GM23338 (cell line): ENCODE measurements at regions not wholly inside any gene's neighbourhood (a gene's known extent, or its start where the extent isn't known, plus 50 kb on each side); places are given as distances from the start of the nearest gene placed in this dataset.

Experiments
- ATAC-seq: fragments of 200-7000 bp; cut with Tn5 transposase; 3 replicates; pipeline ENCODE4 v1.9.1; 2020
- DNase-seq: peaks from one replicate; pipeline ENCODE4 v3.0.0-alpha.2; 2015; ENCODE audit warnings: low spot score
- H2AFZ ChIP-seq: fragments of 200-600 bp; sonication (generic); 2 replicates; pipeline ENCODE4 v1.8.0; 2016; ENCODE audit warnings: antibody characterized with exemption, mild to moderate bottlenecking, moderate library complexity
- H3F3A ChIP-seq: fragments of 200-600 bp; sonication (generic); replicated peaks from 2 replicates; pipeline ENCODE4 v1.8.0; 2017; ENCODE audit warnings: antibody characterized with exemption, mixed run types, low read depth
- H3K27ac ChIP-seq: fragments of 200-600 bp; sonication (generic); 2 replicates; pipeline ENCODE4 v1.6.1; 2016; ENCODE audit warnings: low read depth
- H3K27me3 ChIP-seq: fragments of 200-600 bp; sonication (generic); 2 replicates; pipeline ENCODE4 v1.8.0; 2016; ENCODE audit warnings: mild to moderate bottlenecking, mixed run types, moderate library complexity; ENCODE audit not compliant: insufficient read depth
- H3K36me3 ChIP-seq: fragments of 200-600 bp; sonication (generic); 2 replicates; pipeline ENCODE4 v1.8.0; 2016; ENCODE audit warnings: mild to moderate bottlenecking; ENCODE audit not compliant: insufficient read depth
- H3K4me1 ChIP-seq: fragments of 200-600 bp; sonication (generic); 2 replicates; pipeline ENCODE4 v1.8.0; 2016; ENCODE audit warnings: mild to moderate bottlenecking, moderate library complexity; ENCODE audit not compliant: insufficient read depth
- H3K4me2 ChIP-seq: fragments of 200-600 bp; sonication (generic); 2 replicates; pipeline ENCODE4 v1.7.1; 2017; ENCODE audit warnings: mixed run types
- H3K4me3 ChIP-seq: fragments of 200-600 bp; sonication (generic); 2 replicates; pipeline ENCODE4 v1.6.1; 2016; ENCODE audit warnings: mixed run types
- H3K79me2 ChIP-seq: fragments of 200-600 bp; sonication (generic); replicated peaks from 2 replicates; pipeline ENCODE4 v1.8.0; 2017; ENCODE audit warnings: mild to moderate bottlenecking; ENCODE audit not compliant: insufficient read depth
- H3K9me2 ChIP-seq: fragments of 200-600 bp; sonication (generic); 2 replicates; pipeline ENCODE4 v1.8.0; 2017; ENCODE audit not compliant: insufficient read depth
- H4K20me1 ChIP-seq: fragments of 200-600 bp; sonication (generic); replicated peaks from 2 replicates; pipeline ENCODE4 v1.8.0; 2017; ENCODE audit warnings: mild to moderate bottlenecking; ENCODE audit not compliant: insufficient read depth
- H3K27ac Mint-ChIP-seq: 2 replicates; pipeline ENCODE4 v1.8.0; 2020; ENCODE audit warnings: inconsistent platforms, mild to moderate bottlenecking, moderate library complexity, mixed read lengths
- H3K27me3 Mint-ChIP-seq: 3 replicates; pipeline ENCODE4 v1.8.0; 2022; ENCODE audit warnings: low read depth, mild to moderate bottlenecking, moderate library complexity, mixed read lengths, inconsistent platforms; ENCODE audit not compliant: insufficient read depth, poor library complexity
- H3K36me3 Mint-ChIP-seq: 3 replicates; pipeline ENCODE4 v1.8.0; 2021; ENCODE audit warnings: low read depth, mild to moderate bottlenecking, inconsistent platforms, moderate library complexity, mixed read lengths
- H3K4me1 Mint-ChIP-seq: 3 replicates; pipeline ENCODE4 v1.8.0; 2020; ENCODE audit warnings: mild to moderate bottlenecking, inconsistent platforms, mixed read lengths
- H3K4me3 Mint-ChIP-seq: 3 replicates; pipeline ENCODE4 v1.8.0; 2021; ENCODE audit warnings: moderate library complexity, mild to moderate bottlenecking, inconsistent platforms, mixed read lengths
- H3K9me3 Mint-ChIP-seq: 3 replicates; pipeline ENCODE4 v1.8.0; 2020; ENCODE audit warnings: moderate library complexity, mild to moderate bottlenecking, inconsistent platforms, mixed read lengths
- CREB1 ChIP-seq: fragments of 250-450 bp; sonication (Bioruptor Pico); IDR thresholded peaks from 2 replicates; pipeline ENCODE4 v1.5.0; 2020; ENCODE audit warnings: low read depth, mild to moderate bottlenecking, moderate library complexity
- EZH2 ChIP-seq: fragments of 200-600 bp; sonication (generic); IDR thresholded peaks from one replicate; pipeline ENCODE4 v1.8.0; 2017; ENCODE audit warnings: antibody characterized with exemption, mild to moderate bottlenecking, low read depth; ENCODE audit not compliant: unreplicated experiment
- JUNB ChIP-seq: IDR thresholded peaks from one replicate; pipeline ENCODE4 v1.6.1; 2016; ENCODE audit warnings: antibody characterized with exemption; ENCODE audit not compliant: unreplicated experiment
- NANOG ChIP-seq: IDR thresholded peaks from 2 replicates; pipeline ENCODE4 v1.6.1; 2016; ENCODE audit warnings: antibody characterized with exemption, borderline replicate concordance
- TF ChIP-seq, protein P1 (sequence below): fragments of 250-450 bp; sonication (Bioruptor Pico); IDR thresholded peaks from 2 replicates; pipeline ENCODE4 v1.5.0; 2020; ENCODE audit warnings: mild to moderate bottlenecking, moderate library complexity
- TF ChIP-seq, protein P2 (sequence below), 2 experiments: fragments of 200-600 bp in 1 of 2; sonication (generic) in 1 of 2; conservative IDR thresholded peaks; 2 replicates each; pipeline versions ENCODE4 v1.5.1 to v1.6.1; 2016 to 2017; ENCODE audit warnings: antibody characterized with exemption in 2 of 2, low read depth in 2 of 2, mild to moderate bottlenecking in 2 of 2, moderate library complexity in 1 of 2
- TF ChIP-seq, protein P3 (sequence below): IDR thresholded peaks from 2 replicates; pipeline ENCODE4 v1.6.1; 2016; ENCODE audit warnings: antibody characterized with exemption

DNA sequence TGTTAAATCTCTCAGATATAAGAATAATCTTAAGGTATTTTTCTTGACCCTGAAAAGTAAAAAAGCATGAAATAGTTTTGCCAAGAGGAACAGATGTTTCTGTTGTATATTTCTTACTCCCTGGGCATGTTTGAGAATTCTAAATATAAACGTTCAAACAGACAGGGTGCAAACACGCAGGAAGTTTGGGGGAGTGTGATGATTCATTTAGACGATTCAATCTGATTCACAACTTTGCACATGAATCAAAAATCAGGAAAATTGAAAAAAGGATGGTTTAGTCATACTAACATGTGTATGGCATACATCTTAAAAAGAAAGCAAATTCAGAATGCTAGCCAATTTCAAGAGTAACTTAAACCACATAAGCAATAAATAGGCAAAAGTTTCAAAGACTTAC is 340.3 kb upstream of the GRID2 start (continued):
- TF ChIP-seq, protein P1, sequence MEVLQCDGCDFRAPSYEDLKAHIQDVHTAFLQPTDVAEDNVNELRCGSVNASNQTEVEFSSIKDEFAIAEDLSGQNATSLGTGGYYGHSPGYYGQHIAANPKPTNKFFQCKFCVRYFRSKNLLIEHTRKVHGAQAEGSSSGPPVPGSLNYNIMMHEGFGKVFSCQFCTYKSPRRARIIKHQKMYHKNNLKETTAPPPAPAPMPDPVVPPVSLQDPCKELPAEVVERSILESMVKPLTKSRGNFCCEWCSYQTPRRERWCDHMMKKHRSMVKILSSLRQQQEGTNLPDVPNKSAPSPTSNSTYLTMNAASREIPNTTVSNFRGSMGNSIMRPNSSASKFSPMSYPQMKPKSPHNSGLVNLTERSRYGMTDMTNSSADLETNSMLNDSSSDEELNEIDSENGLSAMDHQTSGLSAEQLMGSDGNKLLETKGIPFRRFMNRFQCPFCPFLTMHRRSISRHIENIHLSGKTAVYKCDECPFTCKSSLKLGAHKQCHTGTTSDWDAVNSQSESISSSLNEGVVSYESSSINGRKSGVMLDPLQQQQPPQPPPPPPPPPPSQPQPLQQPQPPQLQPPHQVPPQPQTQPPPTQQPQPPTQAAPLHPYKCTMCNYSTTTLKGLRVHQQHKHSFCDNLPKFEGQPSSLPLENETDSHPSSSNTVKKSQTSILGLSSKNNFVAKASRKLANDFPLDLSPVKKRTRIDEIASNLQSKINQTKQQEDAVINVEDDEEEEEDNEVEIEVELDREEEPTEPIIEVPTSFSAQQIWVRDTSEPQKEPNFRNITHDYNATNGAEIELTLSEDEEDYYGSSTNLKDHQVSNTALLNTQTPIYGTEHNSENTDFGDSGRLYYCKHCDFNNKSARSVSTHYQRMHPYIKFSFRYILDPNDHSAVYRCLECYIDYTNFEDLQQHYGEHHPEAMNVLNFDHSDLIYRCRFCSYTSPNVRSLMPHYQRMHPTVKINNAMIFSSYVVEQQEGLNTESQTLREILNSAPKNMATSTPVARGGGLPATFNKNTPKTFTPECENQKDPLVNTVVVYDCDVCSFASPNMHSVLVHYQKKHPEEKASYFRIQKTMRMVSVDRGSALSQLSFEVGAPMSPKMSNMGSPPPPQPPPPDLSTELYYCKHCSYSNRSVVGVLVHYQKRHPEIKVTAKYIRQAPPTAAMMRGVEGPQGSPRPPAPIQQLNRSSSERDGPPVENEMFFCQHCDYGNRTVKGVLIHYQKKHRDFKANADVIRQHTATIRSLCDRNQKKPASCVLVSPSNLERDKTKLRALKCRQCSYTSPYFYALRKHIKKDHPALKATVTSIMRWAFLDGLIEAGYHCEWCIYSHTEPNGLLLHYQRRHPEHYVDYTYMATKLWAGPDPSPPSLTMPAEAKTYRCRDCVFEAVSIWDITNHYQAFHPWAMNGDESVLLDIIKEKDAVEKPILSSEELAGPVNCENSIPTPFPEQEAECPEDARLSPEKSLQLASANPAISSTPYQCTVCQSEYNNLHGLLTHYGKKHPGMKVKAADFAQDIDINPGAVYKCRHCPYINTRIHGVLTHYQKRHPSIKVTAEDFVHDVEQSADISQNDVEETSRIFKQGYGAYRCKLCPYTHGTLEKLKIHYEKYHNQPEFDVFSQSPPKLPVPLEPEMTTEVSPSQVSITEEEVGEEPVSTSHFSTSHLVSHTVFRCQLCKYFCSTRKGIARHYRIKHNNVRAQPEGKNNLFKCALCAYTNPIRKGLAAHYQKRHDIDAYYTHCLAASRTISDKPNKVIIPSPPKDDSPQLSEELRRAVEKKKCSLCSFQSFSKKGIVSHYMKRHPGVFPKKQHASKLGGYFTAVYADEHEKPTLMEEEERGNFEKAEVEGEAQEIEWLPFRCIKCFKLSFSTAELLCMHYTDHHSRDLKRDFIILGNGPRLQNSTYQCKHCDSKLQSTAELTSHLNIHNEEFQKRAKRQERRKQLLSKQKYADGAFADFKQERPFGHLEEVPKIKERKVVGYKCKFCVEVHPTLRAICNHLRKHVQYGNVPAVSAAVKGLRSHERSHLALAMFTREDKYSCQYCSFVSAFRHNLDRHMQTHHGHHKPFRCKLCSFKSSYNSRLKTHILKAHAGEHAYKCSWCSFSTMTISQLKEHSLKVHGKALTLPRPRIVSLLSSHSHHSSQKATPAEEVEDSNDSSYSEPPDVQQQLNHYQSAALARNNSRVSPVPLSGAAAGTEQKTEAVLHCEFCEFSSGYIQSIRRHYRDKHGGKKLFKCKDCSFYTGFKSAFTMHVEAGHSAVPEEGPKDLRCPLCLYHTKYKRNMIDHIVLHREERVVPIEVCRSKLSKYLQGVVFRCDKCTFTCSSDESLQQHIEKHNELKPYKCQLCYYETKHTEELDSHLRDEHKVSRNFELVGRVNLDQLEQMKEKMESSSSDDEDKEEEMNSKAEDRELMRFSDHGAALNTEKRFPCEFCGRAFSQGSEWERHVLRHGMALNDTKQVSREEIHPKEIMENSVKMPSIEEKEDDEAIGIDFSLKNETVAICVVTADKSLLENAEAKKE (CRISPR knock-in tag) = no peak
- TF ChIP-seq CREB1 (CRISPR knock-in tag) (no peak), NANOG (no peak), EZH2 (no peak)
- TF ChIP-seq, protein P2, sequence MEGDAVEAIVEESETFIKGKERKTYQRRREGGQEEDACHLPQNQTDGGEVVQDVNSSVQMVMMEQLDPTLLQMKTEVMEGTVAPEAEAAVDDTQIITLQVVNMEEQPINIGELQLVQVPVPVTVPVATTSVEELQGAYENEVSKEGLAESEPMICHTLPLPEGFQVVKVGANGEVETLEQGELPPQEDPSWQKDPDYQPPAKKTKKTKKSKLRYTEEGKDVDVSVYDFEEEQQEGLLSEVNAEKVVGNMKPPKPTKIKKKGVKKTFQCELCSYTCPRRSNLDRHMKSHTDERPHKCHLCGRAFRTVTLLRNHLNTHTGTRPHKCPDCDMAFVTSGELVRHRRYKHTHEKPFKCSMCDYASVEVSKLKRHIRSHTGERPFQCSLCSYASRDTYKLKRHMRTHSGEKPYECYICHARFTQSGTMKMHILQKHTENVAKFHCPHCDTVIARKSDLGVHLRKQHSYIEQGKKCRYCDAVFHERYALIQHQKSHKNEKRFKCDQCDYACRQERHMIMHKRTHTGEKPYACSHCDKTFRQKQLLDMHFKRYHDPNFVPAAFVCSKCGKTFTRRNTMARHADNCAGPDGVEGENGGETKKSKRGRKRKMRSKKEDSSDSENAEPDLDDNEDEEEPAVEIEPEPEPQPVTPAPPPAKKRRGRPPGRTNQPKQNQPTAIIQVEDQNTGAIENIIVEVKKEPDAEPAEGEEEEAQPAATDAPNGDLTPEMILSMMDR (conservative IDR thresholded peaks at IDR 0.05; ENCODE audit: low read depth in 2 of 2) = no peak
- TF ChIP-seq, protein P3, sequence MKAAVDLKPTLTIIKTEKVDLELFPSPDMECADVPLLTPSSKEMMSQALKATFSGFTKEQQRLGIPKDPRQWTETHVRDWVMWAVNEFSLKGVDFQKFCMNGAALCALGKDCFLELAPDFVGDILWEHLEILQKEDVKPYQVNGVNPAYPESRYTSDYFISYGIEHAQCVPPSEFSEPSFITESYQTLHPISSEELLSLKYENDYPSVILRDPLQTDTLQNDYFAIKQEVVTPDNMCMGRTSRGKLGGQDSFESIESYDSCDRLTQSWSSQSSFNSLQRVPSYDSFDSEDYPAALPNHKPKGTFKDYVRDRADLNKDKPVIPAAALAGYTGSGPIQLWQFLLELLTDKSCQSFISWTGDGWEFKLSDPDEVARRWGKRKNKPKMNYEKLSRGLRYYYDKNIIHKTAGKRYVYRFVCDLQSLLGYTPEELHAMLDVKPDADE = no peak

DNA sequence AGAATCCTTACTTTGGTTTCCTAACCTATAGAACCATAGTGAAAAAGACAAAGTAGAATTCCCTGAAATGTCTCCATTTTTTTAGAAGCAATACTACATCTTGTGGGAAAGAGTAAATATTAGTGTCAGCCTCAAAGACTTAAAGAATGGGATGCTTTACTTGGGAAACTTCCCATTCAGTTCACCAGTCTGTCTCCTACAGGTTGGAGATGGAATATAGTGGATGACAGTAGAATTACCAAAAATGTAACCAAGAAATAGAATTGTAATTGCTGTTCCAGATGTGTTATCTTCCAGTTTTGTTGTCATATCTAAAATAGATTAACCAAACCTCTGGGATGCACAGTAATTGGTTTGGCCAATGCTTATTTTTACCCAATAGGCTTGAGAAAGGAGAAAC is 338.6 kb upstream of the GRID2 start:
- no peak for ATAC-seq
- TF ChIP-seq, protein P1 (CRISPR knock-in tag) = no peak
- no peak for TF ChIP-seq JUNB
- no peak for TF ChIP-seq CREB1 (CRISPR knock-in tag)
- TF ChIP-seq EZH2 = no peak

More for the DNA sequence above, 338.6 kb upstream of the GRID2 start:
- H3K36me3 ChIP-seq = no peaks in the 10 kb centered on the region
- H3K9me3 Mint-ChIP-seq = no peaks in the 10 kb centered on the region
- H3K27me3 Mint-ChIP-seq = no peaks in the 10 kb centered on the region
- no peak overlapping the region for H3K27ac ChIP-seq
- H3K27ac Mint-ChIP-seq = no peak overlapping the region
- H3K4me3 Mint-ChIP-seq = no peak overlapping the region
- no peaks in the 10 kb centered on the region for H3K36me3 Mint-ChIP-seq
- no peaks in the 10 kb centered on the region for H4K20me1 ChIP-seq
- no peak overlapping the region for H2AFZ ChIP-seq
- no peaks in the 10 kb centered on the region for H3K4me1 Mint-ChIP-seq
- H3K79me2 ChIP-seq = no peaks in the 10 kb centered on the region
- H3K4me2 ChIP-seq = no peak overlapping the region
- DNase-seq = no peak
- H3K4me1 ChIP-seq = no peaks in the 10 kb centered on the region
- no peaks in the 10 kb centered on the region for H3K9me2 ChIP-seq
- H3K4me3 ChIP-seq = no peak overlapping the region
- H3F3A ChIP-seq = no peaks in the 10 kb centered on the region
- no peaks in the 10 kb centered on the region for H3K27me3 ChIP-seq
